Caco-2 (cell line): ENCODE measurements at regions not wholly inside any gene's neighbourhood (a gene's known extent, or its start where the extent isn't known, plus 50 kb on each side); places are given as distances from the start of the nearest gene placed in this dataset.

Source experiments
- BruUV-seq: library from RNA; stranded (reverse); fragments of 400-500 nt; replicated peaks from 2 replicates; lab custom pipeline; 2021; lab: Mats Ljungman, UMichigan
- CTCF ChIA-PET: fragments of 300-600 bp; sonication (Branson Sonifier 250); formaldehyde crosslinking; loops from one replicate; lab custom pipeline; 2022; ENCODE audit warnings: antibody characterized with exemption; lab: Charles Lee
- POLR2A ChIA-PET: fragments of 300-600 bp; sonication (Branson Sonifier 250); formaldehyde crosslinking; loops from one replicate; lab custom pipeline; 2022; ENCODE audit warnings: antibody characterized with exemption; lab: Charles Lee
- DNase-seq, 2 experiments: peaks; one replicate each; pipeline versions ENCODE4 v3.0.0 to v3.0.0-alpha.2; 2020 to 2022
- H3K27me3 ChIP-seq: replicated peaks from 2 replicates; pipeline ENCODE4 v1.6.0; 2011; ENCODE audit warnings: low read length; ENCODE audit not compliant: control insufficient read depth, insufficient read depth
- H3K36me3 ChIP-seq: 2 replicates; pipeline ENCODE4 v1.5.1; 2011; ENCODE audit warnings: low read length; ENCODE audit not compliant: control insufficient read depth, insufficient read depth
- H3K4me1 ChIP-seq: fragments of 250-450 bp; sonication (Bioruptor Pico); 2 replicates; pipeline ENCODE4 v1.5.1; 2020; ENCODE audit warnings: mild to moderate bottlenecking
- H3K4me3 ChIP-seq: 2 replicates; pipeline ENCODE4 v1.5.1; 2011; ENCODE audit warnings: low read depth, mild to moderate bottlenecking, control low read depth, low read length
- H3K9me3 ChIP-seq: fragments of 250-450 bp; sonication (Bioruptor Pico); 2 replicates; pipeline ENCODE4 v1.5.1; 2020; ENCODE audit warnings: mild to moderate bottlenecking, moderate library complexity
- H3K27ac Mint-ChIP-seq: one replicate; pipeline ENCODE4 v1.8.0; 2022; ENCODE audit warnings: mixed read lengths; ENCODE audit not compliant: unreplicated experiment
- H3K27me3 Mint-ChIP-seq: one replicate; pipeline ENCODE4 v1.8.0; 2022; ENCODE audit warnings: mixed read lengths; ENCODE audit not compliant: insufficient read depth, unreplicated experiment
- H3K36me3 Mint-ChIP-seq: one replicate; pipeline ENCODE4 v1.8.0; 2022; ENCODE audit warnings: mild to moderate bottlenecking, mixed read lengths; ENCODE audit not compliant: insufficient read depth, unreplicated experiment
- H3K4me1 Mint-ChIP-seq: one replicate; pipeline ENCODE4 v1.8.0; 2022; ENCODE audit warnings: low read depth, mixed read lengths; ENCODE audit not compliant: unreplicated experiment
- H3K4me3 Mint-ChIP-seq: one replicate; pipeline ENCODE4 v1.8.0; 2022; ENCODE audit warnings: mild to moderate bottlenecking, moderate library complexity, mixed read lengths; ENCODE audit not compliant: unreplicated experiment
- H3K9me3 Mint-ChIP-seq: one replicate; pipeline ENCODE4 v1.8.0; 2022; ENCODE audit warnings: mixed read lengths; ENCODE audit not compliant: unreplicated experiment
- CTCF ChIP-seq, 2 experiments: fragments of 200-600 bp in 1 of 2; IDR thresholded peaks; 1 replicate in 1 of 2; 2 replicates in 1 of 2; pipeline versions ENCODE4 v1.5.1 to v1.8.0; 2011 to 2022; ENCODE audit warnings: antibody characterized with exemption in 1 of 2, control low read depth in 1 of 2, inconsistent platforms in 1 of 2, low read depth in 1 of 2, low read length in 1 of 2, mild to moderate bottlenecking in 1 of 2, moderate library complexity in 1 of 2; ENCODE audit not compliant: insufficient read depth in 1 of 2, severe bottlenecking in 1 of 2, unreplicated experiment in 1 of 2
- intact Hi-C: fragments of 100-400 bp; cut with micrococcal nuclease; formaldehyde crosslinking; loops from one replicate; pipeline ENCODE4 v1.10.0; 2022; ENCODE audit not compliant: unreplicated experiment

DNA sequence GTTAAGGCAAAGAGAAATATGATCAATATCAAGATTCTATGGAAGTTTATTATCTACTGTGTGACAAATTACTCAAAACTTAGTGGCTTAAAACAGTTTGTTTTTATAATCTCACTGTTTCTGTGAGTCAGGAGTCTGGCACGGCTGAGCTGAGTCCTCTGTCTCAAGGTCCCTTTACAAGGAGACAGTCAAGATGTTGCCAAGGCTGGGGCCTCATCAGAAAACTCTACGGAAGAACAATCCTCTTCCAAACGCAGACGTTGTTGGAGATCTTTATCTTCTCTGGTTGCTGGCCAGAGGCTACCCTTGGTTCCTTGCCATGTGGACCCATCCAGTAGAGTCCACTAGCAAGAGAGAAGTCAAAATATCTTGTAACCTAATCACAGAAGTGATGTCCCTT is 100.6 kb upstream of the CCND2 start:
- peaks cover 28% of the 10 kb centered on the region for H3K27me3 Mint-ChIP-seq
- H3K4me1 Mint-ChIP-seq: no peaks in the 10 kb centered on the region
- no peak overlapping the region for H3K27ac Mint-ChIP-seq
- H3K4me1 ChIP-seq: no peaks in the 10 kb centered on the region
- POLR2A ChIA-PET: no interaction called here
- intact Hi-C loops: no loop called here
- CTCF ChIA-PET: no interaction called here
- H3K9me3 Mint-ChIP-seq: no peaks in the 10 kb centered on the region
- BruUV-seq: no TSS peak
- H3K4me3 ChIP-seq: no peak overlapping the region
- no peak overlapping the region for H3K4me3 Mint-ChIP-seq
- DNase-seq: no peak
- H3K27me3 ChIP-seq: no peaks in the 10 kb centered on the region
- H3K36me3 ChIP-seq: no peaks in the 10 kb centered on the region
- no peaks in the 10 kb centered on the region for H3K36me3 Mint-ChIP-seq
- H3K9me3 ChIP-seq: no peaks in the 10 kb centered on the region
- TF ChIP-seq CTCF (IDR thresholded peaks at IDR 0.05; ENCODE audit: insufficient read depth in 1 of 2, low read depth in 1 of 2, low read length in 1 of 2, severe bottlenecking in 1 of 2, unreplicated experiment in 1 of 2): no peak

DNA sequence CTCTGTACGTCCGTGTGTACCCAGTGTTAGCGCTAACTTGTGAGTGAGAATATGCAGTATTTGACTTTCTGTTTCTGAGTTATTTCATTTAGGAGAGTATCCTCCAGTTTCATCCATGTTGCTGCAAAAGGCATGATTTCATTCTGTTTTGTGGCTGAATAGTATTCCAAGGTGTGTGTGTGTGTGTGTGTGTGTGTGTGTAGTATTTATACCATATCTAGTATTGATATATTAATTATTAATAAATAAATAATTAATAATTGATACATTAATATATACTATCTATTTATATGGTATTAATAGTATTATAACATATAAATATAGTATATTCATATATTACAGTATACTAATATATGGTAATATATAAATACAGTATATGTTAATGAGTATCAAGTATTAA is 101.8 kb upstream of the CCND2 start:
- H3K4me1 Mint-ChIP-seq: no peaks in the 10 kb centered on the region
- intact Hi-C loops: no loop called here

GRCh38 chr12:4169959-4170358 is 103.6 kb upstream of the CCND2 start:
- no peaks in the 10 kb centered on the region for H3K4me1 Mint-ChIP-seq
- no peaks in the 10 kb centered on the region for H3K36me3 Mint-ChIP-seq
- peaks cover 24% of the 10 kb centered on the region for H3K27me3 Mint-ChIP-seq
- no peaks in the 10 kb centered on the region for H3K9me3 ChIP-seq
- H3K27me3 ChIP-seq: no peaks in the 10 kb centered on the region; the same call in 1 of the 2 replicates
- ChIA-PET CTCF (no interaction called here), POLR2A (interaction anchor here (0.5 kb wide), 1 partner anchor 109 kb away, joined by 4 read pairs; no protein-coding TSS in a partner anchor)
- peaks cover 5% of the 10 kb centered on the region; the same call in 1 of the 2 replicates for H3K4me1 ChIP-seq
- BruUV-seq: no TSS peak
- H3K9me3 Mint-ChIP-seq: no peaks in the 10 kb centered on the region
- no peak overlapping the region for H3K4me3 Mint-ChIP-seq
- no peak for TF ChIP-seq CTCF (IDR thresholded peaks at IDR 0.05; ENCODE audit: insufficient read depth in 1 of 2, low read depth in 1 of 2, low read length in 1 of 2, severe bottlenecking in 1 of 2, unreplicated experiment in 1 of 2)
- no peak for DNase-seq
- no peak overlapping the region for H3K27ac Mint-ChIP-seq
- H3K4me3 ChIP-seq: no peak overlapping the region
- intact Hi-C loops: loop anchor here (10.0 kb wide), 1 partner anchor 285 kb away; no protein-coding TSS in a partner anchor
- H3K36me3 ChIP-seq: no peaks in the 10 kb centered on the region

More for the DNA sequence above, 101.8 kb upstream of the CCND2 start:
- ChIA-PET CTCF (no interaction called here), POLR2A (no interaction called here)
- Mint-ChIP-seq H3K27me3 (peaks cover 22% of the 10 kb centered on the region), H3K27ac (no peak overlapping the region), H3K36me3 (no peaks in the 10 kb centered on the region), H3K9me3 (no peaks in the 10 kb centered on the region), H3K4me3 (no peak overlapping the region)
- TF ChIP-seq CTCF (IDR thresholded peaks at IDR 0.05; ENCODE audit: insufficient read depth in 1 of 2, low read depth in 1 of 2, low read length in 1 of 2, severe bottlenecking in 1 of 2, unreplicated experiment in 1 of 2): no peak
- Histone ChIP-seq H3K9me3 (no peaks in the 10 kb centered on the region), H3K4me3 (no peak overlapping the region), H3K4me1 (no peaks in the 10 kb centered on the region), H3K27me3 (no peaks in the 10 kb centered on the region), H3K36me3 (no peaks in the 10 kb centered on the region)
- no TSS peak for BruUV-seq
- no peak for DNase-seq
